ENCODE measurements at regions not wholly inside any gene's neighbourhood (a gene's known extent, or its start where the extent isn't known, plus 50 kb on each side); places are given as distances from the start of the nearest gene placed in this dataset.

DNA sequence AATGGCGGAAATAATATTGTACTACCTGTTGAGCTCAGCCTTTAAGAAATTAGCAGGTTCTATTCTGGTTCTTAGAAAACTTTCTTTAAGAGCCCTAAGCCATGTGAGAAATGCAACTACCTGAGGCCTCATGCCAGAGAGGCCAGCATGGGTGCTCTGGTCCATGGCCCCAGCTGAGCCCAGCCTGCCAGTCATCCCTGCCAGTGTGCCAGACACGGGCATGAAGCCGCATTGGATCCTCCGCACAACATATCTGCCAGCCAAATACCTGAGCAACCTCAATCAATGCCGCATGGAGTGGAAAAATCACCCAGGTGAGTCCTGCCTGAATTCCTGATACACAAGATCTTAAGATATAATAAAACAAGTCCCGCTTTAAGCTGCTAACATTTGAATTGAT is 91.8 kb downstream of the C21orf91 start:
- no peak overlapping the region for H3K27ac ChIP-seq
- TF ChIP-seq ZFX (IDR thresholded peaks at IDR 0.05) = no peak
- TF ChIP-seq, protein P1, sequence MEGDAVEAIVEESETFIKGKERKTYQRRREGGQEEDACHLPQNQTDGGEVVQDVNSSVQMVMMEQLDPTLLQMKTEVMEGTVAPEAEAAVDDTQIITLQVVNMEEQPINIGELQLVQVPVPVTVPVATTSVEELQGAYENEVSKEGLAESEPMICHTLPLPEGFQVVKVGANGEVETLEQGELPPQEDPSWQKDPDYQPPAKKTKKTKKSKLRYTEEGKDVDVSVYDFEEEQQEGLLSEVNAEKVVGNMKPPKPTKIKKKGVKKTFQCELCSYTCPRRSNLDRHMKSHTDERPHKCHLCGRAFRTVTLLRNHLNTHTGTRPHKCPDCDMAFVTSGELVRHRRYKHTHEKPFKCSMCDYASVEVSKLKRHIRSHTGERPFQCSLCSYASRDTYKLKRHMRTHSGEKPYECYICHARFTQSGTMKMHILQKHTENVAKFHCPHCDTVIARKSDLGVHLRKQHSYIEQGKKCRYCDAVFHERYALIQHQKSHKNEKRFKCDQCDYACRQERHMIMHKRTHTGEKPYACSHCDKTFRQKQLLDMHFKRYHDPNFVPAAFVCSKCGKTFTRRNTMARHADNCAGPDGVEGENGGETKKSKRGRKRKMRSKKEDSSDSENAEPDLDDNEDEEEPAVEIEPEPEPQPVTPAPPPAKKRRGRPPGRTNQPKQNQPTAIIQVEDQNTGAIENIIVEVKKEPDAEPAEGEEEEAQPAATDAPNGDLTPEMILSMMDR (conservative IDR thresholded peaks at IDR 0.05) = no peak

DNA sequence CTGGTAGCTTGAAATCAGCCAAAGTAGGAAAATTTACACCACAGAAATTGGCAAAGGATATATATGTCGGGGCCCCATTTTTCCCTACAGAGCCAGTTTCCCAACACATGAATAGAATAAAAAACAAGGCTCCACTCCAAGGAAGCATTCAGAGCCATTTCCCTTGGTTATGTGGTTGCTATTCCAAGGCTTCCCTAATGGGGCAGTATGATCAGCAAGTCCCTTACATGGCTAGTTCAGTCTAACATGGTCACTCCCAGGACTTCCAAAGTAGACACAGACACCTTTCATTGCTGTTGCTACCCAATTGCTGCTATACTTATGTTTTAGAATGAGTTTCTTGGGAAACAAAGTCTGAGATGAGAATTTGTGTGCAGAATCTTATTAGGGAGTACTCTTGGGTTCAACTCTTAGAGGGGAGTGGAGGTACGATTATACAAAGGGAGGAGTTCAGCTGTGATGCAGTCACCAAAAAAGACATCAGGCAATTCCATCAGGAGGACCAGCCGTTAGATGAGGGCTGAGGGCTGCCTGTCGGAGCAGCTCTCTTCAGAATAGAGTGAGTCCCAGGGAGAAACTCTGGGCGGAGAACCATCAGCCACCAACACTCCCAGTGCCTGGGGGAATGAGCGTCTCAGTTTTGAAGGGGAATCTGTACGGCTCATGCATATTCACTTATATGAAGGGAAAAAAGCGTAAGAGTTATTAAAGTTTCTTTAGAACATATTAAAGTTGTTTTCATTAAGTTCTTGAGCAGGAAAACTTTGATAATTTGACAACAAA is 92.9 kb downstream of the C21orf91 start:
- no peak overlapping the region for H3K27ac ChIP-seq
- TF ChIP-seq ZFX (IDR thresholded peaks at IDR 0.05) = no peak
- TF ChIP-seq, protein P1 (conservative IDR thresholded peaks at IDR 0.05) = peak; percentile 39

DNA sequence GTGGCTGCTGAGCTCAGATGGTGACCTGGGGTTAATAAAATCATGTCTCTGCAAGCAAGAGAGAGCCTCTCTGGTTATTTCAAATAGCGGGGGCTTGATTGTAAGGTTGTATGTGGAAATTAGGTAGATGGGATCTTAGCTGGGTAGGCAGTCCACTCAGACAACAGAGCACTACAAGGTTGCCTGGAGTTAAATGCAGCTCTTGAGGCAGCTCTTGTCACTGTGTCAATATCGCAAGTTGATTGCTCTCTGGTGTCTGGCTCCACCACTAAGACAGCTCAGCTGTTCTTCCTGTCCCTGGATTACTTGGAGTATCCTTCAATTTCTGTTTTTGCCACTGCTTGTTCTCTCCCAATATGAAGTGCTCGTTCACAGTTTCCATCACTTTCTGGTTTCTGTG is 93.8 kb downstream of the C21orf91 start:
- no peak overlapping the region for H3K27ac ChIP-seq
- TF ChIP-seq, protein P1 (conservative IDR thresholded peaks at IDR 0.05) = no peak
- no peak for TF ChIP-seq ZFX (IDR thresholded peaks at IDR 0.05)

DNA sequence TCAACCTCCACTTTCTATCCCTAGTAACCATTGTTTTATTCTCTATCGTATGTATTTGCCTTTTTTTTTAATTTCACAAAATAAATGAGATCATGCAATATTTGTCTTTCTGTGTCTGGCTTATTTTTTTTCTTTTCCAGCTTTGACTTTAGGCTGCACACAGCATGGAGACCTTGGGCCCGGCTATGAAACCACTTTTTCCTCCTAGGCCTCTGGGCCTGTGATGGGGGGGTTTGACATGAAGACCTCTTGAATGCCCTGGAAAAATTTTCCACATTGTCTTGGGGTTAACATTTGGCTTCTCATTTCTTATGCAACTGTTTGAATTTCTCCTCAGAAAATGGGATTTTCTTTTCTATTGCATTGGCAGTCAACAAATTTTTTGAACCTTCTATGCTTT is 100.2 kb upstream of the BTG3 start:
- TF ChIP-seq ZFX (IDR thresholded peaks at IDR 0.05) = no peak
- TF ChIP-seq, protein P1 (conservative IDR thresholded peaks at IDR 0.05) = no peak
- H3K27ac ChIP-seq = no peak overlapping the region

DNA sequence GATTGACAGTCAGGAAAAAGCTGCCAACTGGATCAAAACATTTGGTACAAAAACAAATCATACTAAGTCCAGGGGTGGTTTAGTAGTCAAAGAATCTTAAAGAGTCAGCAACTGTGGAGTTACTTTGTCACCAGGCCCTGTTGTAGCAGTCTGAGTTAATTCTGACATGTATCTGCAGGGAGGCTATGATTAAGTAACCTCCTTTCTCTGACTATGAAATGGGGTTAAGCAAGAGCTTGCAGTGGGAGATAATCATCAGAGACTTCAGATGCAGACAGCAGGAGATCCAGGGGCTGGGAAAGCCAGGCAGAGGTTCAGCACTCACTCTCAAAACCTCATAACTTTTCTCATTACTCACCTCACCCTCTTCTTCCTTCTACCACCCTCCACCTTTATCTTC is 99.2 kb upstream of the BTG3 start:
- no peak overlapping the region for H3K27ac ChIP-seq
- no peak for TF ChIP-seq ZFX (IDR thresholded peaks at IDR 0.05)

DNA sequence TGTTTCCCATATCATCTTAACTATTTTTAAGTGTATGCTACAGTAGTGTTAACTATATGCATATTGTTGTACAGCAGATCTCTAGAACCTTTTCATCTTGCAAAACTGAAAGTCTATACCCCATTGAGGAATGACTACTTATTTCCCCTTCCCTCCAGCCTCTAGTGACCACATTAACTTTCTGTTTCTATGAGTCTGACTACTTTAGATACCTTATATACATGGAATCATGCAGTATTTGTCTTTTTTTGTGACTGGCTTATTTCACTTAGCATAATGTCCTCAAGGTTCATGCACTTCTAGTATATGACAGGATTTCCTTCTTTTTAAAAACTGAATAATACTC is 96.5 kb upstream of the BTG3 start:
- TF ChIP-seq ZFX (IDR thresholded peaks at IDR 0.05) = no peak
- TF ChIP-seq, protein P1 (conservative IDR thresholded peaks at IDR 0.05) = no peak
- no peak overlapping the region for H3K27ac ChIP-seq

DNA sequence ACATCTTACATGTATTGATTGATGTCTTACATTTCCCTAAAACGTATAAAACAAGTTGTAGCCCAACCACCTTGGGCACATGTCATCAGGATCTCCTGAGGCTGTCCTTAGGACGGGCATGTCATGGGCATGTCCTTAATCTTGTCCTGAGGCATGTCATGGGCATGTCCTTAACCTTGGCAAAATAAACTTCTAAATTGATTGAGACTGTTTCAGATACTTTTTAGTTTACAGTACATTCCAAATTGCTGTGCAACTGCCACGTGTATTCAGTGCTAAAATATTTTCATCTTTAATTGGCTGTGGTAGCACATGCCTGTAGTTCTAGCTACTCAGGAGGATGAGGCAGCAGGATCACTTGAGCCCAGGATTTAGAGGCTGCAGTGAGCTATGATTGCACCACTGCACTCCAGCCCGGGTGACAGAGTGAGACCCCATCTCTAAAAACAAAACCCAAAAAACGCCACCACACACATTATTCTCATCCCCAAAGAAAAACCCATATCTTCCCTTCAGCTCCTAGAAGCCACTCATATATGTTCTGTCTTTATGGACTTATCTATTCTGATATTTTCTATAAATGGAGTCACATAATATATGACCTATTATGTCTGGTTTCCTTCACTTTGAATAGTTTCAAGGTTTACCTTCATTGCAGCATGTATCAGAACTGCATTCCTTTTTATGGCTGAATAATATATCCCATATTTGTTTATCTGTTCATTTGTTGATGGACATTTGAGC is 96.0 kb upstream of the BTG3 start:
- no peak for TF ChIP-seq ZFX (IDR thresholded peaks at IDR 0.05)
- TF ChIP-seq, protein P1 (conservative IDR thresholded peaks at IDR 0.05) = no peak
- H3K27ac ChIP-seq = no peak overlapping the region
